H1 (cell line): ENCODE measurements at regions not wholly inside any gene's neighbourhood (a gene's known extent, or its start where the extent isn't known, plus 50 kb on each side); places are given as distances from the start of the nearest gene placed in this dataset.
"Not testable (repeated sequence)": the region's sequence is repeated elsewhere in the genome, so short reads cannot be mapped to it uniquely, and the experiment has no call there.

Experiments used
- CTCF ChIA-PET: fragments of 300-600 bp; sonication (Branson Sonifier 250); formaldehyde crosslinking; loops from one replicate; lab custom pipeline; 2021; ENCODE audit not compliant: partially characterized antibody; lab: Charles Lee
- POLR2A ChIA-PET: fragments of 300-600 bp; sonication (Branson Sonifier 250); formaldehyde crosslinking; loops from one replicate; lab custom pipeline; 2021; ENCODE audit warnings: inconsistent platforms; ENCODE audit not compliant: partially characterized antibody; lab: Charles Lee
- DNase-seq, 2 experiments: peaks; one replicate each; pipeline versions ENCODE4 v3.0.0 to v3.0.0-alpha.2; 2010 to 2022; ENCODE audit warnings: low spot score in 2 of 2, low read depth in 1 of 2, mixed read lengths in 1 of 2
- FAIRE-seq: peaks from 2 replicates; lab custom pipeline; 2011; peaks lifted over from hg19 to GRCh38; lab: Jason Lieb, UNC
- H2AFZ ChIP-seq: 2 replicates; pipeline ENCODE4 v1.8.1; 2012; ENCODE audit warnings: low read length, inconsistent platforms
- H2AK5ac ChIP-seq: 2 replicates; pipeline ENCODE4 v1.6.1; 2013; ENCODE audit warnings: low read depth, low read length
- H2BK120ac ChIP-seq: replicated peaks from 2 replicates; pipeline ENCODE3; 2013; ENCODE audit warnings: low read depth, low read length, inconsistent platforms
- H2BK12ac ChIP-seq: 2 replicates; pipeline ENCODE4 v1.6.1; 2013; ENCODE audit warnings: low read depth, low read length
- H2BK15ac ChIP-seq: 2 replicates; pipeline ENCODE4 v1.6.1; 2013; ENCODE audit warnings: low read length
- H2BK20ac ChIP-seq: 2 replicates; pipeline ENCODE4 v1.6.1; 2013; ENCODE audit warnings: low read length
- H2BK5ac ChIP-seq: 2 replicates; pipeline ENCODE4 v1.6.1; 2013; ENCODE audit warnings: low read depth, low read length
- H3K14ac ChIP-seq: 2 replicates; pipeline ENCODE4 v1.6.1; 2013; ENCODE audit warnings: inconsistent platforms; ENCODE audit not compliant: insufficient read length
- H3K18ac ChIP-seq: 2 replicates; pipeline ENCODE4 v1.6.1; 2013; ENCODE audit warnings: low read length; ENCODE audit errors: extremely low read depth
- H3K23ac ChIP-seq: 2 replicates; pipeline ENCODE4 v1.6.1; 2013; ENCODE audit warnings: inconsistent platforms; ENCODE audit not compliant: insufficient read length
- H3K23me2 ChIP-seq: 2 replicates; pipeline ENCODE4 v1.6.1; 2013; ENCODE audit warnings: low read depth, low read length
- H3K27ac ChIP-seq: 2 replicates; pipeline ENCODE4 v1.6.1; 2011; ENCODE audit warnings: low read depth, low read length, inconsistent platforms
- H3K27me3 ChIP-seq, 4 experiments: replicated peaks in 1 of 4; 1 replicate in 1 of 4; 2 replicates in 3 of 4; pipeline versions ENCODE4 v1.6.1 to v1.8.1; 2011 to 2013; ENCODE audit warnings: low read length in 3 of 4, mild to moderate bottlenecking in 3 of 4, inconsistent platforms in 2 of 4, mixed read lengths in 2 of 4, moderate library complexity in 1 of 4; ENCODE audit not compliant: control insufficient read depth in 3 of 4, insufficient read depth in 3 of 4; ENCODE audit errors: extremely low read depth in 1 of 4
- H3K36me3 ChIP-seq, 4 experiments: 2 replicates each; pipeline versions ENCODE4 v1.6.1 to v1.8.1; 2011 to 2013; ENCODE audit warnings: mild to moderate bottlenecking in 4 of 4, low read length in 3 of 4, moderate library complexity in 2 of 4, control low read depth in 1 of 4, inconsistent platforms in 1 of 4; ENCODE audit not compliant: insufficient read depth in 4 of 4, control insufficient read depth in 2 of 4
- H3K4ac ChIP-seq: replicated peaks from 2 replicates; pipeline ENCODE3; 2013; ENCODE audit warnings: low read length, low read depth, mixed read lengths, inconsistent platforms; ENCODE audit not compliant: insufficient read length
- H3K4me1 ChIP-seq, 4 experiments: replicated peaks in 1 of 4; 1 replicate in 1 of 4; 2 replicates in 3 of 4; pipeline versions ENCODE4 v1.6.1 to v1.8.1; 2011 to 2013; ENCODE audit warnings: low read length in 3 of 4, inconsistent platforms in 2 of 4, mixed read lengths in 1 of 4; ENCODE audit not compliant: insufficient read depth in 4 of 4, control insufficient read depth in 3 of 4
- H3K4me2 ChIP-seq, 2 experiments: 2 replicates each; pipeline versions ENCODE4 v1.6.1 to v1.8.1; 2011 to 2013; ENCODE audit warnings: low read depth in 2 of 2, low read length in 2 of 2, control low read depth in 1 of 2, inconsistent platforms in 1 of 2, mild to moderate bottlenecking in 1 of 2; ENCODE audit not compliant: insufficient read depth in 1 of 2
- H3K4me3 ChIP-seq, 4 experiments: fragments of 200-600, 300-600 bp in 1 of 4; sonication (generic), shearing (Covaris generic), sonication (Bioruptor Twin) in 1 of 4; 2 replicates each; pipeline versions ENCODE4 v1.5.1 to v1.8.1; 2011 to 2016; ENCODE audit warnings: low read length in 4 of 4, low read depth in 3 of 4, control low read depth in 2 of 4, inconsistent platforms in 2 of 4, mild to moderate bottlenecking in 2 of 4, mixed read lengths in 1 of 4, moderate library complexity in 1 of 4; ENCODE audit not compliant: insufficient read depth in 2 of 4; ENCODE audit errors: extremely low read depth in 1 of 4
- H3K56ac ChIP-seq: replicated peaks from 2 replicates; pipeline ENCODE3; 2013; ENCODE audit warnings: low read depth, mild to moderate bottlenecking, mixed read lengths, low read length, inconsistent platforms; ENCODE audit not compliant: insufficient read length
- H3K79me1 ChIP-seq: 2 replicates; pipeline ENCODE4 v1.6.1; 2013; ENCODE audit warnings: low read depth, low read length, control low read depth
- H3K79me2 ChIP-seq, 2 experiments: 2 replicates each; pipeline versions ENCODE4 v1.6.1 to v1.8.1; 2012 to 2013; ENCODE audit warnings: low read length in 2 of 2, mild to moderate bottlenecking in 2 of 2, inconsistent platforms in 1 of 2; ENCODE audit not compliant: insufficient read depth in 2 of 2, control insufficient read depth in 1 of 2
- H3K9ac ChIP-seq, 4 experiments: replicated peaks in 1 of 4; 1 replicate in 1 of 4; 2 replicates in 3 of 4; pipeline versions ENCODE4 v1.6.1 to v1.8.1; 2011 to 2013; ENCODE audit warnings: low read depth in 3 of 4, low read length in 3 of 4, control low read depth in 2 of 4, mild to moderate bottlenecking in 2 of 4, moderate library complexity in 2 of 4, inconsistent platforms in 1 of 4; ENCODE audit errors: extremely low read depth in 1 of 4
- H3K9me3 ChIP-seq, 2 experiments: 2 replicates each; pipeline versions ENCODE4 v1.6.1 to v1.8.1; 2012 to 2013; ENCODE audit warnings: mild to moderate bottlenecking in 2 of 2, moderate library complexity in 2 of 2, control low read depth in 1 of 2, inconsistent platforms in 1 of 2, low read depth in 1 of 2, low read length in 1 of 2, mixed read lengths in 1 of 2; ENCODE audit not compliant: insufficient read depth in 2 of 2
- H4K20me1 ChIP-seq, 2 experiments: replicated peaks in 1 of 2; 2 replicates each; pipeline versions ENCODE3 to v1.8.1; 2011 to 2013; ENCODE audit warnings: inconsistent platforms in 2 of 2, low read length in 2 of 2, mild to moderate bottlenecking in 1 of 2; ENCODE audit not compliant: insufficient read depth in 2 of 2, control insufficient read depth in 1 of 2
- H4K5ac ChIP-seq: 2 replicates; pipeline ENCODE4 v1.6.1; 2013; ENCODE audit warnings: low read length, low read depth, mixed read lengths, inconsistent platforms; ENCODE audit not compliant: insufficient read length
- H4K8ac ChIP-seq: 2 replicates; pipeline ENCODE4 v1.8.0; 2013; ENCODE audit warnings: mild to moderate bottlenecking, moderate library complexity, low read length, inconsistent platforms; ENCODE audit not compliant: insufficient read depth; ENCODE audit errors: extremely low read depth
- H4K91ac ChIP-seq: replicated peaks from 2 replicates; pipeline ENCODE3; 2013; ENCODE audit warnings: low read length, mixed read lengths, inconsistent platforms; ENCODE audit not compliant: insufficient read length
- SUZ12 ChIP-seq: fragments of 200-600 bp; sonication (generic); IDR thresholded peaks from 2 replicates; pipeline ENCODE4 v1.6.1; 2012; ENCODE audit warnings: mild to moderate bottlenecking, inconsistent platforms, low read length, moderate library complexity, mixed read lengths
- WGBS, 2 experiments: shearing (Covaris generic) in 1 of 2; methylation state at CpG; one replicate each; pipeline versions ENCODE4 v1.1.6 to v1.1.7; 2013 to 2015; ENCODE audit warnings: low lambda C conversion rate in 2 of 2, mixed read lengths in 2 of 2, inconsistent platforms in 1 of 2, low coverage in 1 of 2, missing lambda C conversion rate in 1 of 2; ENCODE audit not compliant: insufficient replicate concordance in 2 of 2, insufficient coverage in 1 of 2, insufficient read length in 1 of 2; ENCODE audit errors: extremely low coverage in 1 of 2, missing lambda C conversion rate in 1 of 2; 5-methylcytosine and 5-hydroxymethylcytosine counted together

DNA sequence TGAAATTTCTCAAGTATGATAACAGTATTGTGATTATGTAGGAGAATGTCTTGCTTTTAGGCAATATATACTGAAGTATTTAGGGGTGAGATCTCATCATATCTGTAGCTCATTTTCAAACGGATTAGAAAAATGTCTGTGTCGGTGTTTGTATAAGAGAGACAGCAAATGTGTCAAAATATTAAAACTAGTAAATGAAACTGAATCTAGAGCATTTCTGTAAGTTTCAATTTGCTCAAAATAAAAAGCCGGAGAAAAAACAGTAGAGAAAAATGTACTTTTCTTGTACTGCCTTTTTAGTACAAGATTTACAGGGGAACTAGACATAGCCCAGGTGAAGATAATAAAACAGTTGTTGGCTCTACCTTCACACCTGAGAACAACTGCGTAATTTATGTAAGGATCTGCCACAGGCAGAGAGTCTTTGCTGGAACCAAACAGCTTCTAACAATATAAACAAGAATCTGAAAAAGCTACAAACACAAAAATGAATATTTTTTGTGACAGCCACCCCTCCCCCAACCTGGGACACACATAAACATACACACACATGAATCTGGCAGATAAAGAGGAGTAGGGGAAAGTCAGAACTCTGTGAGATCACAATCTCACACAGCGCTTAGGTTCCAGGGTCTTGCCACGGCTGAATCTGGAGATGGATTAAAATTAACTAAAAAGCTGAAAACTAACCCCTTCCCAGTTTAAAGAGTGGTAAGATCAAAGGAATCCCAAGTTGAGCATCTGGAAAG lies 153.3 kb downstream of the AVL9 start (continued):
- TF ChIP-seq SUZ12 = no peak
- TF ChIP-seq, all 59 proteins: peak for 0

DNA sequence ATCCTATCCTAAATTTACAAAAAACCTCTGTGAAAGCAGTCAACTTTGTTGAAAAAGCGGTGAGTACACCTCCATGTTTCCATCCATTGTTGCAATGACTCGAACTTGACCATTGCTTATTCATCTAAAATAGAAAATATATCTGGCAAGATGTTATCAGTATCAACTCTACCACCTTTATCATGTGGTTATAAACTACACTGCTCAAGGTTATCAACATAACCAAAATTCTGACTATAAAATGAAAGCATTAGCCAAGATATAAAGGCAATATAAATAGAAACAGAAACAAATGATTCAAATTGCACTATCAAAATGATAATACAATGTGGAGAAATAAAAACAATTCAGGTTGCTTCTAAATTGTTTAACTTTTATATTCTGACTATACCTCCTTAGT lies 150.0 kb downstream of the AVL9 start:
- not testable (repeated sequence) for DNase-seq, H3K56ac ChIP-seq
- CTCF ChIA-PET = interaction anchor here (1.2 kb wide), 1 partner anchor 9 kb away, joined by 3 read pairs; no protein-coding TSS in a partner anchor

More for the DNA sequence above, 150.0 kb downstream of the AVL9 start:
- H2BK20ac ChIP-seq, H3K23me2 ChIP-seq, H2BK5ac ChIP-seq, H3K4me3 ChIP-seq, H3K27me3 ChIP-seq, H3K79me2 ChIP-seq, H3K4me1 ChIP-seq, FAIRE-seq, H3K27ac ChIP-seq, H3K14ac ChIP-seq, H4K91ac ChIP-seq, H4K5ac ChIP-seq, H3K4ac ChIP-seq, H3K79me1 ChIP-seq, H3K9me3 ChIP-seq, H2BK15ac ChIP-seq, POLR2A ChIA-PET, H3K23ac ChIP-seq, H3K18ac ChIP-seq, H3K36me3 ChIP-seq, H3K9ac ChIP-seq, H2BK120ac ChIP-seq, H4K20me1 ChIP-seq, H4K8ac ChIP-seq, H2BK12ac ChIP-seq, H2AFZ ChIP-seq, H2AK5ac ChIP-seq, H3K4me2 ChIP-seq: not testable (repeated sequence)
- 93% methylated on average over 2 of the region's 2 CpGs; no CpG with 5 or more reads in 1 of the 2 experiments for WGBS, 2 experiments
